BJ (cell line): ENCODE measurements at regions not wholly inside any gene's neighbourhood (a gene's known extent, or its start where the extent isn't known, plus 50 kb on each side); places are given as distances from the start of the nearest gene placed in this dataset.

Experiments
- CTCF ChIA-PET: fragments of 350-600 bp; formaldehyde crosslinking; extraction: SDS; loops from one replicate; lab custom pipeline; 2021; ENCODE audit warnings: antibody characterized with exemption, inconsistent platforms; lab: Yijun Ruan, JAX
- POLR2A ChIA-PET: fragments of 300-600 bp; sonication (Branson Sonifier 250); formaldehyde crosslinking; extraction: SDS; loops from one replicate; lab custom pipeline; 2021; ENCODE audit warnings: antibody characterized with exemption; lab: Charles Lee
- DNase-seq: peaks from one replicate; pipeline ENCODE4 v3.0.0-alpha.2; 2011; ENCODE audit warnings: low read depth
- H3K27me3 ChIP-seq: 2 replicates; pipeline ENCODE4 v1.6.0; 2011; ENCODE audit warnings: low read length; ENCODE audit not compliant: control insufficient read depth, insufficient read depth
- H3K36me3 ChIP-seq: 2 replicates; pipeline ENCODE4 v1.5.1; 2011; ENCODE audit warnings: low read length; ENCODE audit not compliant: control insufficient read depth, insufficient read depth
- H3K4me3 ChIP-seq: 2 replicates; pipeline ENCODE4 v1.5.1; 2011; ENCODE audit warnings: low read depth, mild to moderate bottlenecking, control low read depth, low read length
- TF ChIP-seq, protein P1 (sequence below): IDR thresholded peaks from 2 replicates; pipeline ENCODE4 v1.5.1; 2011; ENCODE audit warnings: low read depth, mild to moderate bottlenecking, control low read depth, inconsistent platforms, low read length, moderate library complexity; ENCODE audit not compliant: insufficient read depth

DNA sequence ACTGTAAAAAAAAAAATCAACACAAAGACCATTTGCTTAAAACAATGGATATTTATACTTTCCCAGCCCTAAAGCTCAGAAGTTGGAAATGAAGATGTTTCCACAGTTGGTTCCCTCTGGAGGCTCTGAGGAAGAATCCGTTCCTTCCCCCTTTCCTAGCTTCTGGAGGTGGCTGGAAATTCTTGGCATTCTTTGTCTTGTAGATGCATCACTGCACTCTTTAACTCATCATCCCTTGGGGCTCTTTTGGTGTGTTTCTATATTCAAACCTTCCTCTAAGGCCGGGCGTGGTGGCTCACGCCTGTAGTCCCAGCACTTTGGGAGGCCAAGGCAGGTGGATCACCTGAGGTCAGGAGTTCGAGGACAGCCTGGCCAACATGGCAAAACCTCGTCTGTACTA is 78.7 kb downstream of the VCX3A start:
- no peak for DNase-seq
- no peaks in the 10 kb centered on the region for H3K27me3 ChIP-seq
- CTCF ChIA-PET: no interaction called here
- H3K4me3 ChIP-seq: no peak overlapping the region
- POLR2A ChIA-PET: no interaction called here
- no peaks in the 10 kb centered on the region for H3K36me3 ChIP-seq
- TF ChIP-seq, protein P1, sequence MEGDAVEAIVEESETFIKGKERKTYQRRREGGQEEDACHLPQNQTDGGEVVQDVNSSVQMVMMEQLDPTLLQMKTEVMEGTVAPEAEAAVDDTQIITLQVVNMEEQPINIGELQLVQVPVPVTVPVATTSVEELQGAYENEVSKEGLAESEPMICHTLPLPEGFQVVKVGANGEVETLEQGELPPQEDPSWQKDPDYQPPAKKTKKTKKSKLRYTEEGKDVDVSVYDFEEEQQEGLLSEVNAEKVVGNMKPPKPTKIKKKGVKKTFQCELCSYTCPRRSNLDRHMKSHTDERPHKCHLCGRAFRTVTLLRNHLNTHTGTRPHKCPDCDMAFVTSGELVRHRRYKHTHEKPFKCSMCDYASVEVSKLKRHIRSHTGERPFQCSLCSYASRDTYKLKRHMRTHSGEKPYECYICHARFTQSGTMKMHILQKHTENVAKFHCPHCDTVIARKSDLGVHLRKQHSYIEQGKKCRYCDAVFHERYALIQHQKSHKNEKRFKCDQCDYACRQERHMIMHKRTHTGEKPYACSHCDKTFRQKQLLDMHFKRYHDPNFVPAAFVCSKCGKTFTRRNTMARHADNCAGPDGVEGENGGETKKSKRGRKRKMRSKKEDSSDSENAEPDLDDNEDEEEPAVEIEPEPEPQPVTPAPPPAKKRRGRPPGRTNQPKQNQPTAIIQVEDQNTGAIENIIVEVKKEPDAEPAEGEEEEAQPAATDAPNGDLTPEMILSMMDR: no peak

DNA sequence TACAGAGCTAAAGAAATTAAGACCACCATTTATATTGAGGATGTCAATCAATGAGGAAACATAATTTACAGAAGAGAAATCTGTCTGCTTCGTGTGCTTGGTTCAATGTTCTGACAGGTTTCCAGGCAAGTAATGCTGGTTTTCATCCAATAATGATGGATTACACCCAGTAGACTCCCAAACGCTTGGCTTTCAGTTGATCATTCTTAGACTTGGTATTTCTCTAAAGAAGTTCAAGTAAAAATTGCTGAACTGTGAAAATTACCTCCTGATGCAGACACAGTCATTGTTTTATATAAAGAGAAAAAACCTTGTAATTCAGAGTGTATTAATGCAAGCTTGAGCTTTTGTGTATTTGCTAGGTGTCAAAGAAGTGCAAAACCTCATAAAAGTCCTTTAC is 85.0 kb downstream of the VCX3A start:
- ChIA-PET POLR2A (interaction anchor here (0.7 kb wide), 1 partner anchor 27 kb away, joined by 13 read pairs; no protein-coding TSS in a partner anchor), CTCF (no interaction called here)
- H3K27me3 ChIP-seq: no peaks in the 10 kb centered on the region

DNA sequence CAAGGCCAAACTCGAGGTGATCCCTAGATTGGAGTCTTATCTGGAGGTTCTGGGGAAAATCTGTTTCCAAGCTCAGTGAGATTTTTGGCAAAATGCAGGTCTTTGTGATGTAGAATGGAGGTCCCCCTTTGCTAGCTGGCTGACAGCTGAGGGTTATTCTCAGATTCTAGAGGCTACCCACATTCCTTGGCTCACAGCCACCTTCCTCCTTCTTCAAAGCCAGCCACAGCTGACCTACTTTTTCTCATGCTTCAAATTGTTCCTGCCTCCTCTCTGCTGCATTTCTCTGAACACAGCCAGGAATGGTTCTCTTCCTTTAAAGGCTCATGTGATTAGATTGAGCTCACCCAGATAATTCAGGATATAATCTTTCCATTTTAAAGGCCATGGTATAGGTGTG is 86.9 kb downstream of the VCX3A start:
- ChIA-PET CTCF (no interaction called here), POLR2A (no interaction called here)
- H3K36me3 ChIP-seq: no peaks in the 10 kb centered on the region
- TF ChIP-seq, protein P1: no peak
- H3K4me3 ChIP-seq: no peak overlapping the region
- DNase-seq: no peak
- H3K27me3 ChIP-seq: no peaks in the 10 kb centered on the region

More for the DNA sequence above, 85.0 kb downstream of the VCX3A start:
- Histone ChIP-seq H3K4me3 (no peak overlapping the region), H3K36me3 (no peaks in the 10 kb centered on the region)
- TF ChIP-seq, protein P1: no peak
- DNase-seq: no peak

DNA sequence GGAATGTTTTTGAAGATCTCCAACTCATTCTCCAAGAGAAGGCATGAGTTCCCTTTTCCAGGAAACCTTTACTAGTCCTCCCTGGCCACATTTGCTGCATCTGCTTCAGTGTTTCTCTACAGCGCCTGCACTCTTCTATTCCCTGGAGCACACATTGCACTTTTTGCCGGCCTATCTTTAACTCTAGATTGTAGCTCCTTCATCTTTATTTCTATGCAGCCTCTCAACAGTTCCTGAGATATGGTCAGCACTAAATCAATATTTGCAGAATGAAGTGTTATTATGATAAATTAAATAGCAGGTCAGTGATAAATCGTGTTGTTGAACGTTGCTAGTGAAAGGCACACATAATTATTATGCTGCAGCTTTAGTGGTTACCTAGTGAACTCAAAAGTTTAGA is 88.3 kb downstream of the VCX3A start:
- no peak for DNase-seq
- Histone ChIP-seq H3K4me3 (no peak overlapping the region), H3K27me3 (no peaks in the 10 kb centered on the region), H3K36me3 (no peaks in the 10 kb centered on the region)
- TF ChIP-seq, protein P1: no peak
- ChIA-PET CTCF (no interaction called here), POLR2A (no interaction called here)

DNA sequence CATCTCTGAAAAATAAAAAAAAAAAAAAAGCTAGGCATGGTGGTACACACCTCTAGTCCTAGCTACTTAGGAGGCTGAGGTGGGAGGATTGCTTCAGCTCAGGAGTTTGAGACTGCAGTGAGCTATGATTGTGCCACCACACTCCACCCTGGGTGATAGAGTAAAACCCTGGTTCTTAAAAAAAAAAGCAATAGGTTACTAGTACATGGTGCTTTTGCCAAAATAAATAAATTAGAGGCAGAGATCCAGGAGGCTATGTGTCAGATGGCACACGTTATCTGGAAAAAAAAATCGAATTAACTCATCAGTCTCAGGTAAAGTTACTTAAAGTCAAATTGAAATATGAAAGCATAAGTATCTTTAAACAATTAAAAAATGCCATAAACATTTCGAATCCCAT is 94.3 kb downstream of the VCX3A start:
- ChIA-PET POLR2A (no interaction called here), CTCF (no interaction called here)
- Histone ChIP-seq H3K36me3 (no peaks in the 10 kb centered on the region), H3K27me3 (no peaks in the 10 kb centered on the region), H3K4me3 (no peak overlapping the region)
- DNase-seq: no peak
- TF ChIP-seq, protein P1: no peak
